ACC112 (cell line): ENCODE measurements at regions not wholly inside any gene's neighbourhood (a gene's known extent, or its start where the extent isn't known, plus 50 kb on each side); places are given as distances from the start of the nearest gene placed in this dataset.

ENCODE experiments used
- H2AFZ ChIP-seq: fragments of 200-600 bp; sonication (generic); one replicate; pipeline ENCODE4 v1.6.0; 2017; ENCODE audit warnings: antibody characterized with exemption, low read length; ENCODE audit not compliant: unreplicated experiment
- H3K27ac ChIP-seq: fragments of 200-600 bp; sonication (generic); 2 replicates; pipeline ENCODE4 v1.5.1; 2014; ENCODE audit warnings: low read depth, mild to moderate bottlenecking, antibody characterized with exemption, low read length, moderate library complexity
- H3K27me3 ChIP-seq: fragments of 200-600 bp; sonication (generic); 2 replicates; pipeline ENCODE4 v1.6.1; 2014; ENCODE audit warnings: mild to moderate bottlenecking, antibody characterized with exemption, low read length, moderate library complexity, mixed read lengths; ENCODE audit not compliant: insufficient read depth
- H3K36me3 ChIP-seq: fragments of 200-600 bp; sonication (generic); 2 replicates; pipeline ENCODE4 v1.6.1; 2016; ENCODE audit warnings: mild to moderate bottlenecking, antibody characterized with exemption, low read length, moderate library complexity, mixed read lengths; ENCODE audit not compliant: insufficient read depth
- H3K4me1 ChIP-seq: fragments of 200-600 bp; sonication (generic); one replicate; pipeline ENCODE4 v1.6.1; 2016; ENCODE audit warnings: low read length, mixed read lengths; ENCODE audit not compliant: insufficient read depth, unreplicated experiment, control insufficient read depth
- H3K4me3 ChIP-seq: fragments of 200-600 bp; sonication (generic); 2 replicates; pipeline ENCODE4 v1.5.1; 2014; ENCODE audit warnings: mild to moderate bottlenecking, low read depth, low read length
- H3K79me2 ChIP-seq: fragments of 200-600 bp; sonication (generic); one replicate; pipeline ENCODE4 v1.6.0; 2016; ENCODE audit warnings: low read length; ENCODE audit not compliant: control insufficient read depth, unreplicated experiment, insufficient read depth

- Histone ChIP-seq H3K27me3 (peaks cover 13% of the 10 kb centered on the region; the same call in 1 of the 2 replicates), H3K79me2 (no peaks in the 10 kb centered on the region), H3K27ac (no peak overlapping the region), H3K4me1 (no peaks in the 10 kb centered on the region), H3K4me3 (no peak overlapping the region), H3K36me3 (no peaks in the 10 kb centered on the region), H2AFZ (no peak overlapping the region)
These were observed 52.1 kb upstream of the STOX2 start for GRCh38 chr4:183852910-183853547.

DNA sequence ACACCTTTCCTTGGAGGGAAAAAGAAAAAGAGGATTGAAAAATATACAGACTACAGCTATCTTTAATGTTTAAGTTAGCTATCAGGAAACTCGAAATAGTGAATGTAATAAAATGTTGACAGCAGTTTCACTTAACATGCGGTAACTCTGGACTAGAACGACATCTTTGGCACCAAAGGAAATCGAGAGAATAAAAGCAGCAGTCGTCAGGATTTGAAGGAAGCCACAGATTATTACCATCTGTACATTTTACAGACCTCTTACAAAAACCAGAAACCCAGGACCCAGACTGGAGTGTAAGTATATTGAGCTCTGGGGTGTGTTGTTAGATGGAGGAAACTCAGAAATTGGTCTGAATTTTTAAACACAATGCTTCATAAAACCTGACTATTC lies 51.6 kb upstream of the STOX2 start:
- Histone ChIP-seq H3K79me2 (no peaks in the 10 kb centered on the region), H3K36me3 (no peaks in the 10 kb centered on the region), H3K4me1 (no peaks in the 10 kb centered on the region), H3K4me3 (no peak overlapping the region), H2AFZ (no peak overlapping the region), H3K27me3 (peaks cover 13% of the 10 kb centered on the region; the same call in 1 of the 2 replicates), H3K27ac (no peak overlapping the region)
